ENCODE measurements at regions not wholly inside any gene's neighbourhood (a gene's known extent, or its start where the extent isn't known, plus 50 kb on each side); places are given as distances from the start of the nearest gene placed in this dataset.
"Not testable (repeated sequence)": the region's sequence is repeated elsewhere in the genome, so short reads cannot be mapped to it uniquely, and the experiment has no call there.

DNA sequence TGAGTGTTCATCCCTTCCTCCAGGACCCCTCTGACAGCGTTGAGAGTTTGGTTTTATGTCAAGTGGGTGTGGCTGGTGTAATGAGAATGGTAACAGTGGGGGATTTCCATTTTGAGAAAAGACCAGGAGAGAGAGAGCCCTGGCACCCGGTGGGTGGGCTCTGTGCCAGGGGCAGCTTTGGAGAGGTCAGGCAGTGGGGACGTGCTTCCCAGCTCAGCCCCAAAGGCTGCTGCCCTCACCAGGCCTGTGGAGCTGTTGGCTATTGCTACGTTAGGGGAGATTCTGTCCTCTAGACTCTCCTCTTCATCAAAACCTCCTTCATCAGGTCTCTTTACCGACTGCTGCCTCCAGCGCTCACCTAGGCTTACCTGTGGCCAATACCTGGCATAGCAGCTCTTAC lies 176.3 kb downstream of the PTPRU start:
- no peak for DNase-seq (ENCODE audit: low read depth)
- no peak for TF ChIP-seq CTCF (IDR thresholded peaks at IDR 0.05; ENCODE audit: insufficient read depth, low read depth, low read length, missing control alignments)
- no peak overlapping the region for H3K4me3 ChIP-seq (ENCODE audit: low read length)

- no peak overlapping the region for H3K4me3 ChIP-seq (ENCODE audit: low read length)
- TF ChIP-seq CTCF (IDR thresholded peaks at IDR 0.05; ENCODE audit: insufficient read depth, low read depth, low read length, missing control alignments) = no peak
- peak; percentile 49 for DNase-seq (ENCODE audit: low read depth)
Measured at GRCh38 chr1:29410476-29410875, 174.2 kb downstream of the PTPRU start.

GRCh38 chr1:29409616-29410015 lies 173.3 kb downstream of the PTPRU start:
- H3K4me3 ChIP-seq (ENCODE audit: low read length) = no peak overlapping the region
- no peak for TF ChIP-seq CTCF (IDR thresholded peaks at IDR 0.05; ENCODE audit: insufficient read depth, low read depth, low read length, missing control alignments)
- DNase-seq (ENCODE audit: low read depth) = no peak

DNA sequence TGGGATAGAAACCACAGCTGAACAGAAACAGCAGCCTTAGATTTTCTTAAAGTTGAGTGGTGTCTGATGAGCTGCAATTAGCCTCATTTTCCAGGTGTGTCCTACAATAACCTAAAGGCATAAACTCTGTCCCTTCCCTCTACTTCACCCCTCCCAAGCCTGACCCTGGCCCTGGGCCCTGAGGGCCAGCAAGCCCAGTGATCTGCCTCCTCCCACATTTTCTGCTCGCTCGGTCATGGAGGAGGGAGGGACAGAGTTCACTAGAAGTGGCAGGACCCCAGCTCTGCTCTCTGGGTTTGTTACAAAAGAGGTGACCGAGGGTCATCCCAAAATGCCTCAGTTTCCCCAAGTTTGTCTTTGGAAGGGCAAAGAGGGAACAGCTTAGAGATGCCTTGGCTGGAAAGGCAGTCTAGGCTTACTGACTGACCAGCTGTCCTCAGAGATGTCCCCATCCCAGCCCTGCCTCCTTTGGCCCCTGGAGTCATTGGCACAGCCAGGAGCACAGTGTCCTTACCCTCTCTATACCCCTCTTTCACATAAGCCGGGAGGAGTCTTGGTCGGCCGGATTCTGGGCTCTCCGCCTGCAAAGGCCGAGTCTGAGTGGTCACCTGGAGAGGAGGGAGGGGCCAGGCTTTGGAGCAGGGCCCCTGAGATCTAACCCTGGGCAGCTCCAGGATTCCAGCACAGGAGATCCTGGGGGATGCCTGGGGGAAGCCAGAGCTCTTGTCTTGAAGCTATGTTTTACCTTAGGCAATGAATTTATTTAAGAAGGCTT lies 172.7 kb downstream of the PTPRU start:
- H3K4me3 ChIP-seq (ENCODE audit: low read length) = no peak overlapping the region
- DNase-seq (ENCODE audit: low read depth) = no peak
- no peak for TF ChIP-seq CTCF (IDR thresholded peaks at IDR 0.05; ENCODE audit: insufficient read depth, low read depth, low read length, missing control alignments)

- no peak for DNase-seq (ENCODE audit: low read depth)
- no peak overlapping the region for H3K4me3 ChIP-seq (ENCODE audit: low read length)
- TF ChIP-seq CTCF (IDR thresholded peaks at IDR 0.05; ENCODE audit: insufficient read depth, low read depth, low read length, missing control alignments) = no peak
Measured at GRCh38 chr1:29406814-29407213, 170.5 kb downstream of the PTPRU start.

DNA sequence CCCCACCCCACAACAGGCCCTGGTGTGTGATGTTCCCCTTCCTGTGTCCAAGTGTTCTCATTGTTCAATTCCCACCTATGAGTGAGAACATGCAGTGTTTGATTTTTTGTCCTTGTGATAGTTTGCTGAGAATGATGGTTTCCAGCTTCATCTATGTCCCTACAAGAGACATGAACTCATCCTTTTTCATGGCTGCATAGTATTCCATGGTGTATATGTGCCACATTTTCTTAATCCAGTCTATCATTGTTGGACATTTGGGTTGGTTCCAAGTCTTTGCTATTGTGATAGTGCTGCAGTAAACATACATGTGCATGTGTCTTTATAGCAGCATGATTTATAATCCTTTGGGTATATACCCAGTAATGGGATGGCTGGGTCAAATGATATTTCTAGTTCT lies 163.9 kb downstream of the PTPRU start:
- H3K4me3 ChIP-seq (ENCODE audit: low read length); DNase-seq (ENCODE audit: low read depth): not testable (repeated sequence)

GRCh38 chr1:29399465-29399864 lies 163.1 kb downstream of the PTPRU start:
- TF ChIP-seq CTCF (IDR thresholded peaks at IDR 0.05; ENCODE audit: insufficient read depth, low read depth, low read length, missing control alignments) = no peak
- no peak overlapping the region for H3K4me3 ChIP-seq (ENCODE audit: low read length)
- DNase-seq (ENCODE audit: low read depth) = no peak

Measured in epithelial cell of esophagus (primary cell).